OCI-LY1 (cell line): ENCODE measurements at regions not wholly inside any gene's neighbourhood (a gene's known extent, or its start where the extent isn't known, plus 50 kb on each side); places are given as distances from the start of the nearest gene placed in this dataset.

Experiments
- H2AFZ ChIP-seq: fragments of 200-600 bp; sonication (generic), shearing (Covaris generic); 2 replicates; pipeline ENCODE4 v1.6.0; 2014; ENCODE audit warnings: antibody characterized with exemption, mild to moderate bottlenecking, low read length
- H3F3A ChIP-seq: fragments of 200-600 bp; sonication (generic), shearing (Covaris generic); 2 replicates; pipeline ENCODE4 v1.6.0; 2014; ENCODE audit warnings: mild to moderate bottlenecking, antibody characterized with exemption, low read length, moderate library complexity; ENCODE audit not compliant: insufficient read depth
- H3K27ac ChIP-seq: fragments of 200-600 bp; sonication (generic); 2 replicates; pipeline ENCODE4 v1.5.1; 2014; ENCODE audit warnings: low read length, mixed run types, mild to moderate bottlenecking, low read depth; ENCODE audit not compliant: poor library complexity, severe bottlenecking
- H3K27me3 ChIP-seq: fragments of 200-600 bp; sonication (generic); 2 replicates; pipeline ENCODE4 v1.6.0; 2014; ENCODE audit warnings: antibody characterized with exemption, mild to moderate bottlenecking, low read length, moderate library complexity; ENCODE audit not compliant: insufficient read depth
- H3K36me3 ChIP-seq: fragments of 200-600 bp; sonication (generic); 2 replicates; pipeline ENCODE4 v1.6.1; 2014; ENCODE audit warnings: mild to moderate bottlenecking, antibody characterized with exemption, low read length, moderate library complexity, mixed read lengths; ENCODE audit not compliant: insufficient read depth
- H3K4me1 ChIP-seq: fragments of 200-600 bp; sonication (generic); 2 replicates; pipeline ENCODE4 v1.5.1; 2014; ENCODE audit warnings: mild to moderate bottlenecking, low read length, moderate library complexity; ENCODE audit not compliant: insufficient read depth, severe bottlenecking
- H3K4me2 ChIP-seq: fragments of 200-600 bp; sonication (generic), shearing (Covaris generic); 2 replicates; pipeline ENCODE4 v1.6.1; 2014; ENCODE audit warnings: low read length
- H3K4me3 ChIP-seq: fragments of 200-600 bp; sonication (generic); 2 replicates; pipeline ENCODE4 v1.5.1; 2014; ENCODE audit warnings: low read length, low read depth, mild to moderate bottlenecking, mixed read lengths; ENCODE audit not compliant: poor library complexity, severe bottlenecking
- H3K79me2 ChIP-seq: fragments of 200-600 bp; shearing (Covaris generic); 2 replicates; pipeline ENCODE4 v1.6.1; 2016; ENCODE audit warnings: mixed run types, low read length, mixed read lengths; ENCODE audit not compliant: insufficient read depth
- H3K9ac ChIP-seq: fragments of 200-600 bp; sonication (generic), shearing (Covaris generic); 2 replicates; pipeline ENCODE4 v1.6.1; 2014; ENCODE audit warnings: mild to moderate bottlenecking, low read length, mixed read lengths
- H3K9me2 ChIP-seq: fragments of 200-600 bp; sonication (generic), shearing (Covaris generic); 2 replicates; pipeline ENCODE4 v1.6.1; 2014; ENCODE audit warnings: low read depth, mild to moderate bottlenecking, low read length, mixed read lengths
- H3K9me3 ChIP-seq: fragments of 200-600 bp; shearing (Covaris generic); 2 replicates; pipeline ENCODE4 v1.6.1; 2014; ENCODE audit warnings: low read length, mixed read lengths
- H4K20me1 ChIP-seq: fragments of 200-600 bp; sonication (generic), shearing (Covaris generic); 2 replicates; pipeline ENCODE4 v1.6.0; 2016; ENCODE audit warnings: mild to moderate bottlenecking, low read length; ENCODE audit not compliant: insufficient read depth
- EZH2 ChIP-seq: fragments of 200-600 bp; sonication (generic), shearing (Covaris generic); IDR thresholded peaks from 2 replicates; pipeline ENCODE4 v1.8.0; 2017; ENCODE audit warnings: borderline replicate concordance, mixed run types, mild to moderate bottlenecking, antibody characterized with exemption, low read length, moderate library complexity, mixed read lengths
- TF ChIP-seq, protein P1 (sequence below): fragments of 200-600 bp; sonication (generic), shearing (Covaris generic); IDR thresholded peaks from 2 replicates; pipeline ENCODE4 v1.5.1; 2017; ENCODE audit warnings: mild to moderate bottlenecking, antibody characterized with exemption, low read length, moderate library complexity, mixed read lengths

GRCh38 chr11:90556026-90556425 lies 333.2 kb upstream of the CHORDC1 start:
- Histone ChIP-seq H3K4me1 (no peaks in the 10 kb centered on the region), H3K27ac (no peak overlapping the region), H2AFZ (no peak overlapping the region), H3K9me3 (no peaks in the 10 kb centered on the region), H3K27me3 (no peaks in the 10 kb centered on the region), H3K4me3 (no peak overlapping the region), H3K79me2 (no peaks in the 10 kb centered on the region), H3K4me2 (no peak overlapping the region), H3F3A (no peaks in the 10 kb centered on the region), H3K9ac (no peak overlapping the region), H3K36me3 (no peaks in the 10 kb centered on the region), H4K20me1 (no peaks in the 10 kb centered on the region), H3K9me2 (no peaks in the 10 kb centered on the region)
- TF ChIP-seq, protein P1, sequence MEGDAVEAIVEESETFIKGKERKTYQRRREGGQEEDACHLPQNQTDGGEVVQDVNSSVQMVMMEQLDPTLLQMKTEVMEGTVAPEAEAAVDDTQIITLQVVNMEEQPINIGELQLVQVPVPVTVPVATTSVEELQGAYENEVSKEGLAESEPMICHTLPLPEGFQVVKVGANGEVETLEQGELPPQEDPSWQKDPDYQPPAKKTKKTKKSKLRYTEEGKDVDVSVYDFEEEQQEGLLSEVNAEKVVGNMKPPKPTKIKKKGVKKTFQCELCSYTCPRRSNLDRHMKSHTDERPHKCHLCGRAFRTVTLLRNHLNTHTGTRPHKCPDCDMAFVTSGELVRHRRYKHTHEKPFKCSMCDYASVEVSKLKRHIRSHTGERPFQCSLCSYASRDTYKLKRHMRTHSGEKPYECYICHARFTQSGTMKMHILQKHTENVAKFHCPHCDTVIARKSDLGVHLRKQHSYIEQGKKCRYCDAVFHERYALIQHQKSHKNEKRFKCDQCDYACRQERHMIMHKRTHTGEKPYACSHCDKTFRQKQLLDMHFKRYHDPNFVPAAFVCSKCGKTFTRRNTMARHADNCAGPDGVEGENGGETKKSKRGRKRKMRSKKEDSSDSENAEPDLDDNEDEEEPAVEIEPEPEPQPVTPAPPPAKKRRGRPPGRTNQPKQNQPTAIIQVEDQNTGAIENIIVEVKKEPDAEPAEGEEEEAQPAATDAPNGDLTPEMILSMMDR = no peak
- no peak for TF ChIP-seq EZH2

DNA sequence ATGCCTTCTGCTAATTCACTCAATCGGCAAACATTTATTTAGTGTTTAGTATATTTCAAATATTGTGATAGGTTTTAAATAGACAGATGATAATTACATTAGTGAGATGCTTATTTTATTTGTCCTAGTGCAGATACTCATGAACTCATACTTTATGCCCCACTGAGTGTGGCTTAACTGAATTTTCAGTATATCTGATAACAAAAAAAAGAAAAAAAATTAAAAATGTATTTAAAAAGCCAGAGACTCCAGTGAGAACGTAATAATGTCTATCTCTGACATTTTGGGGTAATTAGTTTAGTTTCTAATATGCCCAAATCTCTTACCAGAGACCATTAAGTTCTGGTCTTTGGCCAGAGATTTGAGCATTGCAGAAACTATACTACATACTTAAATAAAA lies 332.6 kb upstream of the CHORDC1 start:
- Histone ChIP-seq H3K9me2 (no peaks in the 10 kb centered on the region), H3K4me3 (no peak overlapping the region), H3K4me2 (no peak overlapping the region), H3K36me3 (no peaks in the 10 kb centered on the region), H3K4me1 (no peaks in the 10 kb centered on the region), H3K27ac (no peak overlapping the region), H3F3A (no peaks in the 10 kb centered on the region), H3K9ac (no peak overlapping the region), H3K27me3 (no peaks in the 10 kb centered on the region), H2AFZ (no peak overlapping the region), H3K79me2 (no peaks in the 10 kb centered on the region), H3K9me3 (no peaks in the 10 kb centered on the region), H4K20me1 (no peaks in the 10 kb centered on the region)
- TF ChIP-seq EZH2 = no peak
- TF ChIP-seq, protein P1 = no peak

DNA sequence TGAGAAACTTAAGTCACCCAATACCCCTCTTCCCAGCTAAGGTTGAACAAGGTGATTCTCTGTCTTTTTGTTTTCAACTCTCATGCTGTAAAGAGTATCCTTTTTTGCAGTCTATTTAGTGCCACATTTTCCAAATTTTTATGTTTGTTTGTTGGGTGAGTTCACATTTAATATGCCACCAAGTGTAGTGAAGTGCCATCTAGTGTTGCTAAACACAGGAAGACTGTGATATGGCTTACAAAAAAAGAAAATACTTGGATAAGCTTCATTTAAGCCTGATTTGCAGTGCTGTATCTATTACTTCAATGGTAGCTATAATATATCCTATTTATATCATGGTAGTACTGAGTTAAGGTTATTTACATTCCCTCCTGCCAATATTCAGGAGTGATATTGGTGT lies 319.2 kb upstream of the CHORDC1 start:
- Histone ChIP-seq H4K20me1 (no peaks in the 10 kb centered on the region), H3K4me2 (no peak overlapping the region), H3K9me2 (no peaks in the 10 kb centered on the region), H2AFZ (no peak overlapping the region), H3K4me1 (no peaks in the 10 kb centered on the region), H3K9ac (no peak overlapping the region), H3K36me3 (no peaks in the 10 kb centered on the region), H3K79me2 (no peaks in the 10 kb centered on the region), H3K27me3 (no peaks in the 10 kb centered on the region), H3K27ac (no peak overlapping the region), H3F3A (no peaks in the 10 kb centered on the region), H3K4me3 (no peak overlapping the region), H3K9me3 (no peaks in the 10 kb centered on the region)
- TF ChIP-seq, protein P1 = no peak
- TF ChIP-seq EZH2 = no peak
